ENCODE measurements at regions not wholly inside any gene's neighbourhood (a gene's known extent, or its start where the extent isn't known, plus 50 kb on each side); places are given as distances from the start of the nearest gene placed in this dataset.

DNA sequence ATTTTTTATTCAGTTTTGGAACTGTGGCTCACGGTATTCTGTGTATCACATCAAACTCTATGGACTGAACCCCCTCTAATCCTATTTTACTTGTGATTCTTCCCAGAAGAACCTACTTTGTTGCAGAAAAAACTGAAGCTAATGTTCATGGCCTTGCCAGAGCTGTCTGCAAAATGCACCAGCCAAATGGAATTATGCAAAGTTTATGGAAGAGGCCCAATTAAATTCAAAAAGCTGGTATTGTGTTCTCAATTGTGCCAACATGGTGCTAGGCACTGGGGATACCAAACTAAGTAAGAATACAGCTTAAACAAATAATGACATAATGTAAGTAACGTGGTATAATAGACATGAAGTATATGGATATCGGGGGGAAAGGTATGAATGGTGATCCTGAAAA lies 273.8 kb upstream of the DUSP10 start:
- H3K79me2 ChIP-seq (ENCODE audit: insufficient read depth, low read length), result no peaks in the 10 kb centered on the region
- H4K20me1 ChIP-seq (ENCODE audit: control insufficient read depth, insufficient read depth, insufficient read length), result no peaks in the 10 kb centered on the region
- no peaks in the 10 kb centered on the region for H3K79me1 ChIP-seq (ENCODE audit: insufficient read depth, low read depth, low read length, poor library complexity, severe bottlenecking)
- H3K27me3 ChIP-seq (ENCODE audit: insufficient read depth, low read length), result no peaks in the 10 kb centered on the region
- DNase-seq, result no peak
- no peaks in the 10 kb centered on the region for H3K27me3 Mint-ChIP-seq (ENCODE audit: low read depth)
- H2AFZ ChIP-seq (ENCODE audit: low read length), result no peak overlapping the region
- H3K27ac ChIP-seq (ENCODE audit: insufficient read length, low read depth, low read length), result no peak overlapping the region
- H3K4me1 ChIP-seq (ENCODE audit: insufficient read depth, low read length), result no peaks in the 10 kb centered on the region
- H3K14ac ChIP-seq (ENCODE audit: insufficient read depth, low read length), result no peak overlapping the region
- H3K9me3 ChIP-seq (ENCODE audit: control insufficient read depth, low read depth, low read length), result no peaks in the 10 kb centered on the region
- no peak for TF ChIP-seq CTCF (conservative IDR thresholded peaks at IDR 0.05)
- H3K4me1 Mint-ChIP-seq, result peaks cover 5 to 8% of the 10 kb centered on the region in 2 experiments; a peak in 3 of 4 replicates
- H3K27ac Mint-ChIP-seq, result no peak overlapping the region
- H4K91ac ChIP-seq (ENCODE audit: insufficient read length, low read depth, low read length), result no peak overlapping the region
- no peaks in the 10 kb centered on the region for H3K23me2 ChIP-seq (ENCODE audit: insufficient read length, low read depth, low read length, poor library complexity, severe bottlenecking)
- no peak overlapping the region for H2BK120ac ChIP-seq (ENCODE audit: low read depth, low read length, poor library complexity, severe bottlenecking)
- H3K4me3 Mint-ChIP-seq, result no peak overlapping the region
- no peak overlapping the region for H3K56ac ChIP-seq (ENCODE audit: insufficient read length, low read depth, low read length)
- H3K36me3 Mint-ChIP-seq (ENCODE audit: insufficient read depth in 1 of 3, low read depth in 3 of 3), result peaks cover 0 to 5% (median 4%) of the 10 kb centered on the region in 3 experiments; a peak in 2 of 7 replicates
- no peak overlapping the region for H2BK20ac ChIP-seq (ENCODE audit: low read depth, low read length, poor library complexity, severe bottlenecking)
- no peak overlapping the region for H3K9ac ChIP-seq (ENCODE audit: extremely low read depth, insufficient read length, low read length)
- 100% methylated on average over 2 of the region's 3 CpGs for WGBS (ENCODE audit: extremely low coverage, insufficient read length, low lambda C conversion rate)
- no peak overlapping the region for H2BK15ac ChIP-seq (ENCODE audit: low read depth, low read length)
- H2AK5ac ChIP-seq (ENCODE audit: insufficient read length, low read length), result no peak overlapping the region
- no peak overlapping the region for H4K8ac ChIP-seq (replicated peaks; ENCODE audit: insufficient read length, low read depth, low read length)
- no peak overlapping the region for H2BK12ac ChIP-seq (ENCODE audit: insufficient read length, low read depth, low read length)
- H3K4ac ChIP-seq (ENCODE audit: low read depth, low read length), result no peak overlapping the region
- no peak overlapping the region for H3T11ph ChIP-seq (ENCODE audit: low read length)
- H3K4me2 ChIP-seq (ENCODE audit: insufficient read depth, insufficient read length, low read length), result no peak overlapping the region
- H3K23ac ChIP-seq (ENCODE audit: insufficient read length, low read depth, low read length), result no peak overlapping the region
- peaks cover 5 to 8% of the 10 kb centered on the region in 2 experiments for H3K9me3 Mint-ChIP-seq
- no peak overlapping the region for H2BK5ac ChIP-seq (ENCODE audit: insufficient read length, low read length)
- H3K18ac ChIP-seq (ENCODE audit: insufficient read length, low read depth, low read length), result no peak overlapping the region
- no peak overlapping the region for H4K5ac ChIP-seq (ENCODE audit: insufficient read length, low read depth, low read length)
